Naive B cell (primary cell): ENCODE measurements at regions not wholly inside any gene's neighbourhood (a gene's known extent, or its start where the extent isn't known, plus 50 kb on each side); places are given as distances from the start of the nearest gene placed in this dataset.
"Not testable (repeated sequence)": the region's sequence is repeated elsewhere in the genome, so short reads cannot be mapped to it uniquely, and the experiment has no call there.

Experiments
- ATAC-seq, 2 donors: fragments of 150-1000 bp; cut with Tn5 transposase; 2 replicates each; pipeline ENCODE4 v1.10.0; 2021; ENCODE audit warnings: low read depth in 2 of 2, mild to moderate bottlenecking in 2 of 2, moderate library complexity in 2 of 2
- DNase-seq: peaks from one replicate; pipeline ENCODE4 v3.0.0; 2022
- H3K27ac Mint-ChIP-seq, 6 donors: one replicate each; pipeline ENCODE4 v1.8.0; 2020 to 2022; ENCODE audit warnings: mild to moderate bottlenecking in 6 of 6, mixed read lengths in 6 of 6, moderate library complexity in 5 of 6, inconsistent platforms in 2 of 6
- H3K27me3 Mint-ChIP-seq, 3 donors: one replicate each; pipeline ENCODE4 v1.8.0; 2021 to 2022; ENCODE audit warnings: mixed read lengths in 3 of 3, mild to moderate bottlenecking in 1 of 3
- H3K36me3 Mint-ChIP-seq, 2 donors: one replicate each; pipeline ENCODE4 v1.8.0; 2020 to 2022; ENCODE audit warnings: mixed read lengths in 2 of 2, inconsistent platforms in 1 of 2, mild to moderate bottlenecking in 1 of 2
- H3K4me1 Mint-ChIP-seq, 3 donors: one replicate each; pipeline ENCODE4 v1.8.0; 2020 to 2022; ENCODE audit warnings: mixed read lengths in 3 of 3, inconsistent platforms in 1 of 3, mild to moderate bottlenecking in 1 of 3, moderate library complexity in 1 of 3
- H3K4me3 Mint-ChIP-seq, 8 donors: one replicate each; pipeline ENCODE4 v1.8.0; 2020 to 2022; ENCODE audit warnings: mild to moderate bottlenecking in 8 of 8, mixed read lengths in 8 of 8, moderate library complexity in 8 of 8, inconsistent platforms in 2 of 8
- H3K9me3 Mint-ChIP-seq, 7 donors: one replicate each; pipeline ENCODE4 v1.8.0; 2020 to 2022; ENCODE audit warnings: mixed read lengths in 7 of 7, mild to moderate bottlenecking in 5 of 7, inconsistent platforms in 2 of 7, moderate library complexity in 1 of 7

- no peaks in the 10 kb centered on the region for H3K36me3 Mint-ChIP-seq
Measured at GRCh38 chr18:40258311-40258710, 1696.7 kb upstream of the PIK3C3 start.

DNA sequence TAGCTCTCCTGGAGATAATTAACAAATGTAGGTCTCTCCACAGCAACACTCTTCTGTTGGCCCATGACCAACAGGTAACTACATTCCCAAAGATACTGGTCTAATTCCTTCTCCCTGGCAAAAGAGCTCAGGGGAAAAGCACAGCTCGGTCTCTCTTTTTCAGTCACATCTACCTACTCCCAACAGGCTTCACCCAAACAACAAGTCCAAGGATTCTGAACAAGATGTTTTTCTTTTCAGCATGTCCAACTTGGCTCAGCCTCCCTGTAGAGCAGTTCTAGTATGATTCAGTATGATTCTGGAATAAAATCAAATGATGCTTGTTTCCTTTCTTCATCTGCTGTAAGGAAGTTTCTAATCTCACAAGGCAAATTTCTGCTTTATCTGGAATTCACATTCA is 1704.8 kb upstream of the PIK3C3 start:
- no peaks in the 10 kb centered on the region for H3K36me3 Mint-ChIP-seq

More at GRCh38 chr18:40258311-40258710, 1696.7 kb upstream of the PIK3C3 start:
- H3K4me3 Mint-ChIP-seq = no peak overlapping the region
- no peaks in the 10 kb centered on the region for H3K27me3 Mint-ChIP-seq
- no peaks in the 10 kb centered on the region for H3K4me1 Mint-ChIP-seq
- ATAC-seq = no peak
- no peak for DNase-seq
- peaks cover 0 to 12% (median 3%) of the 10 kb centered on the region in 7 donors for H3K9me3 Mint-ChIP-seq
- no peak overlapping the region for H3K27ac Mint-ChIP-seq

GRCh38 chr18:40249390-40250080 is 1705.5 kb upstream of the PIK3C3 start:
- ATAC-seq = no peak
- no peak for DNase-seq
- Mint-ChIP-seq H3K4me1 (no peaks in the 10 kb centered on the region), H3K27ac (no peak overlapping the region), H3K36me3 (no peaks in the 10 kb centered on the region), H3K27me3 (no peaks in the 10 kb centered on the region), H3K4me3 (no peak overlapping the region), H3K9me3 (peaks cover 0 to 9% (median 2%) of the 10 kb centered on the region in 7 donors)

More for the DNA sequence above, 1704.8 kb upstream of the PIK3C3 start:
- Mint-ChIP-seq H3K9me3 (peaks cover 0 to 6% (median 0%) of the 10 kb centered on the region in 7 donors), H3K27ac (no peak overlapping the region), H3K27me3 (no peaks in the 10 kb centered on the region), H3K4me1 (no peaks in the 10 kb centered on the region), H3K4me3 (no peak overlapping the region)
- no peak for DNase-seq
- ATAC-seq = no peak

DNA sequence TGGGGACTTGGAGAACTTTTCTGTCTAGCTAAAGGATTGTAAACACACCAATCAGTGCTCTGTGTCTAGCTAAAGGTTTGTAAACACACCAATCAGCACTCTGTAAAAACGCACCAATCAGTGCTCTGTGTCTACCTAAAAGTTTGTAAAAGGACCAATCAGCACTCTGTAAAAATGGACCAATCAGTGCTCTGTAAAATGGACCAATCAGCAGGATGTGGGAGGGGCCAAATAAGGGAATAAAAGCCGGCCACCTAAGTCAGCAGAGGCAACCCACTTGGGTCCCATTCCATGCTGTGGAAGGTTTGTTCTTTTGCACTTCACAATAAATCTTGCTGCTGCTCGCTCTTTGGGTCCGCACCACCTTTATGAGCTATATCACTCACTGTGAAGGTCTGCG is 1709.4 kb upstream of the PIK3C3 start:
- H3K4me1 Mint-ChIP-seq, H3K9me3 Mint-ChIP-seq, H3K36me3 Mint-ChIP-seq, H3K27ac Mint-ChIP-seq, ATAC-seq, DNase-seq, H3K27me3 Mint-ChIP-seq, H3K4me3 Mint-ChIP-seq: not testable (repeated sequence)

GRCh38 chr18:40243607-40244006 is 1711.4 kb upstream of the PIK3C3 start:
- Mint-ChIP-seq H3K4me1 (no peaks in the 10 kb centered on the region), H3K27me3 (no peaks in the 10 kb centered on the region), H3K27ac (no peak overlapping the region), H3K36me3 (no peaks in the 10 kb centered on the region), H3K4me3 (no peak overlapping the region), H3K9me3 (peaks cover 0 to 9% (median 3%) of the 10 kb centered on the region in 7 donors)
- no peak for DNase-seq
- ATAC-seq = no peak

- Mint-ChIP-seq H3K27me3 (no peaks in the 10 kb centered on the region), H3K36me3 (no peaks in the 10 kb centered on the region), H3K4me1 (no peaks in the 10 kb centered on the region), H3K9me3 (peaks cover 0 to 3% (median 0%) of the 10 kb centered on the region in 7 donors), H3K27ac (peak overlapping the region in 1 of 6 donors; percentile 14), H3K4me3 (no peak overlapping the region)
- DNase-seq (no peak), ATAC-seq (no peak)
Measured at GRCh38 chr18:40235836-40236235, 1719.2 kb upstream of the PIK3C3 start.

DNA sequence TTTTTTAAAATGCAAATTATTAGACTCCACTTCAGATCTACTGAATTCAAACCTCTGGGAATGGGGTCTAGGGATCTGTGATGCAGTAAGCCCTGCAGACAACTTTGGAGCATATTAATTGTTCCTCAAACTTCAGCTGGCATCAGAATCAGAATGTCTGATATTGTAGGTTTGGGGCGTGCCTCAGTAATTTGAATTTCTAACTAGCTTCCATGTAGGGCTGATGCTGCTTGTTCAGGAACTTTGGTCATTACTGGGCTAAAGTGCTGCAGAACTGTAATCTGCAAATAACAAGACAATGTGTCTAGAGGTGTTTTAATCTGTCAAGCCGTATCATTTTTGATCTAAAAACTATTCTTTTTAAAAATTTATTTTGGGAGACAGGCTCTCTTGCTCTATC is 1719.7 kb upstream of the PIK3C3 start:
- DNase-seq (no peak), ATAC-seq (no peak)
- no peaks in the 10 kb centered on the region for H3K36me3 Mint-ChIP-seq
- H3K27me3 Mint-ChIP-seq = no peaks in the 10 kb centered on the region
- H3K4me1 Mint-ChIP-seq = no peaks in the 10 kb centered on the region
- H3K27ac Mint-ChIP-seq = no peak overlapping the region
- no peak overlapping the region for H3K4me3 Mint-ChIP-seq
- peaks cover 0 to 2% (median 0%) of the 10 kb centered on the region in 7 donors for H3K9me3 Mint-ChIP-seq

- ATAC-seq (no peak), DNase-seq (no peak)
- Mint-ChIP-seq H3K4me3 (no peak overlapping the region), H3K9me3 (peaks cover 0 to 7% (median 3%) of the 10 kb centered on the region in 7 donors), H3K27me3 (no peaks in the 10 kb centered on the region), H3K36me3 (no peaks in the 10 kb centered on the region), H3K27ac (no peak overlapping the region), H3K4me1 (no peaks in the 10 kb centered on the region)
Measured at GRCh38 chr18:40233931-40234616, 1721.0 kb upstream of the PIK3C3 start.

GRCh38 chr18:40222776-40223175 is 1732.3 kb upstream of the PIK3C3 start:
- ATAC-seq (no peak), DNase-seq (no peak)
- H3K4me3 Mint-ChIP-seq = no peak overlapping the region
- H3K36me3 Mint-ChIP-seq = no peaks in the 10 kb centered on the region
- H3K9me3 Mint-ChIP-seq = peaks cover 0 to 3% (median 0%) of the 10 kb centered on the region in 7 donors
- no peaks in the 10 kb centered on the region for H3K4me1 Mint-ChIP-seq
- H3K27me3 Mint-ChIP-seq = no peaks in the 10 kb centered on the region
- H3K27ac Mint-ChIP-seq = no peak overlapping the region

GRCh38 chr18:40216856-40217255 is 1738.2 kb upstream of the PIK3C3 start:
- H3K27me3 Mint-ChIP-seq = no peaks in the 10 kb centered on the region
- H3K36me3 Mint-ChIP-seq = no peaks in the 10 kb centered on the region
- H3K9me3 Mint-ChIP-seq = peaks cover 0 to 8% (median 3%) of the 10 kb centered on the region in 7 donors
- no peak overlapping the region for H3K27ac Mint-ChIP-seq
- no peak overlapping the region for H3K4me3 Mint-ChIP-seq
- DNase-seq (no peak), ATAC-seq (no peak)
- no peaks in the 10 kb centered on the region for H3K4me1 Mint-ChIP-seq

DNA sequence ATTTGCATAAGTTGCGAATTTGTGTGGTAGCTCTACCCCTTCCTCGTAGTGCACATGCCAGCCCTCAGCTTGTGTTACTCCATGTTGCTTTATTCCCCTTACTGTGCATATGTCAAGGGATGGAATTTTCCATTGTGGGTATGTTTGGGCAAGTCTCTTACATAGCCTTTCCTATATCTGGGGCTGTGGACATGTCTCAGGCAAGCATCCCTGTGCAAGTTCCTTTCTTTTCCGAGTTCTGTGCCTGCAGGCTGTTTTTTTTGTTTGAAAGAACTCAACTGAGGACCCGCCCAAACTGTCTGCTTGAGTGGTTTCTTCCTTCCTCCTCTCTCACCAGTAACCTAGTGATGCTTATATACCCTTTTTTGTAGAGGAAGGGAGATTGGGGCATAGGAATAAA is 1739.1 kb upstream of the PIK3C3 start:
- no peaks in the 10 kb centered on the region for H3K27me3 Mint-ChIP-seq
- H3K36me3 Mint-ChIP-seq = no peaks in the 10 kb centered on the region
- DNase-seq (no peak), ATAC-seq (no peak)
- H3K27ac Mint-ChIP-seq = peak overlapping the region in 1 of 6 donors; percentile 61
- H3K9me3 Mint-ChIP-seq = peaks cover 0 to 8% (median 4%) of the 10 kb centered on the region in 7 donors
- H3K4me1 Mint-ChIP-seq = no peaks in the 10 kb centered on the region
- no peak overlapping the region for H3K4me3 Mint-ChIP-seq

DNA sequence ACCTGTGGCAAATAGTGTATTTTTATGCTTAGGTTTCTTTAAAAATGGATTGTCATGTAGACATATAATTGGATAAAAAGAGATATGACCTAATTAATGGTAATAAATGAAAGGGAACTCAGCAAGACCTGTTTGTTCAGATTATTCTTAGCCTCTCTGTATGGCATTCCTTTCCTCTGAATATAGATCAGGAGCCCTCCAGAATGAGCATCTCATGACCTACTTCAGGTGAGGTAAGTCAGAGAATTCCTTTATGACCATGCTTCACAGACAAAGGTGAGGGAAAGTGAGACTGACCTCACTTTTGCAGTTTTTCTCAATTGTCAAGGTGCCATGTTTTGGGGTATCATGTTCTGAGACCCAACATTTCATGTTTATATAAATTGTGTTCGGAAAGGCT is 1744.3 kb upstream of the PIK3C3 start:
- no peaks in the 10 kb centered on the region for H3K27me3 Mint-ChIP-seq
- DNase-seq = no peak
- H3K4me1 Mint-ChIP-seq = no peaks in the 10 kb centered on the region
- H3K4me3 Mint-ChIP-seq = no peak overlapping the region
- H3K27ac Mint-ChIP-seq = no peak overlapping the region
- H3K36me3 Mint-ChIP-seq = no peaks in the 10 kb centered on the region
- ATAC-seq = no peak
- peaks cover 0 to 12% (median 2%) of the 10 kb centered on the region in 7 donors for H3K9me3 Mint-ChIP-seq

GRCh38 chr18:40208958-40209357 is 1746.1 kb upstream of the PIK3C3 start:
- H3K27ac Mint-ChIP-seq = no peak overlapping the region

GRCh38 chr18:40197711-40198110 is 1757.3 kb upstream of the PIK3C3 start:
- no peak overlapping the region for H3K4me3 Mint-ChIP-seq
- H3K27me3 Mint-ChIP-seq = no peaks in the 10 kb centered on the region
- ATAC-seq (no peak), DNase-seq (no peak)
- peaks cover 0 to 13% (median 5%) of the 10 kb centered on the region in 7 donors for H3K9me3 Mint-ChIP-seq
- H3K4me1 Mint-ChIP-seq = no peaks in the 10 kb centered on the region
- no peaks in the 10 kb centered on the region for H3K36me3 Mint-ChIP-seq
- H3K27ac Mint-ChIP-seq = no peak overlapping the region

More at GRCh38 chr18:40208958-40209357, 1746.1 kb upstream of the PIK3C3 start:
- Mint-ChIP-seq H3K4me3 (no peak overlapping the region), H3K36me3 (no peaks in the 10 kb centered on the region), H3K4me1 (no peaks in the 10 kb centered on the region), H3K9me3 (peaks cover 1 to 10% (median 2%) of the 10 kb centered on the region in 7 donors), H3K27me3 (no peaks in the 10 kb centered on the region)
- DNase-seq (no peak), ATAC-seq (no peak)
